ENCODE measurements at regions not wholly inside any gene's neighbourhood (a gene's known extent, or its start where the extent isn't known, plus 50 kb on each side); places are given as distances from the start of the nearest gene placed in this dataset.
"Not testable (repeated sequence)": the region's sequence is repeated elsewhere in the genome, so short reads cannot be mapped to it uniquely, and the experiment has no call there.

DNA sequence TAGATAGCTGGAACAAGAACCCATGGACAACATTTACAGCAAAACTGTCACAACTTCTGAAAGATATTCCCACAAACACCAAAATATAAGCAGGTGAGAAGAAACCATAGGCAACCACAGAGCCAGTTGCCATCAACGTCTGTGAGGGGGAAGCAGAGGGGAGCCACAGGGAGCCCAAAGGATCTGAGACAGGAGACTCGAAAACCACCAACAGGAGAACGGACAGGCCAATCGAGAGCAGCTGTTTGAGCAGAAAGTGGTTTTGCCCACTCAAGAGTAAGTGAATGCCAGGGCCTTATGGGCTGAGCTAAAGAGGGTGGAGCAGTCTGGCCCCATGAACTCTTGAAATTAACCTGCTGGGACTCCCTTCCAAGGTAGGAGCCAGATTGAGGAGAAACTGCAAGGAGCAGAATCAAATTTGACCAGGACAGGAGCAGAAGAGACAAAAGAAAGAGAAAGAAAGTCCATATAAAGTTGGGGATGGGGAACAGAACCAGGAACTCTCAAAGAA, 195.4 kb downstream of the ANKRD60 start:
- DNase-seq: no peak

DNA sequence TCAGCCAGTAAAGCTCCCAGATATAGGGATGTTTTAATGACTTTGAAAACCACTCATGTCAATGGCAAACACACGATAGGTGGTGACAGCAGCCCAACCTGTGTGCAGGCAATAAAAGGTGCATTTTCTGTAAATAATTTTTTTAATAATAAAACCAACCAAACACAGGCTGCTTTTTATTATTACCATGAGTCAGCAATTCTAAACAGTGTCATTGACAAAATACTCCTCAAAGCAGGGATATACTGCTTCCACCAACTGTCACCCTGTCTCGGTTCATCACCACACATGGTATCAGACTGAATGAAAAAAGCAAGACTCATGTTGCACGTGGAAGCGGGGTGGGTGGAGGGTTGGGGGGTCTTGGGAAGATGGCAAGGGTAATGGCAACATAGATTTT, 195.9 kb downstream of the ANKRD60 start:
- no peak for DNase-seq

DNA sequence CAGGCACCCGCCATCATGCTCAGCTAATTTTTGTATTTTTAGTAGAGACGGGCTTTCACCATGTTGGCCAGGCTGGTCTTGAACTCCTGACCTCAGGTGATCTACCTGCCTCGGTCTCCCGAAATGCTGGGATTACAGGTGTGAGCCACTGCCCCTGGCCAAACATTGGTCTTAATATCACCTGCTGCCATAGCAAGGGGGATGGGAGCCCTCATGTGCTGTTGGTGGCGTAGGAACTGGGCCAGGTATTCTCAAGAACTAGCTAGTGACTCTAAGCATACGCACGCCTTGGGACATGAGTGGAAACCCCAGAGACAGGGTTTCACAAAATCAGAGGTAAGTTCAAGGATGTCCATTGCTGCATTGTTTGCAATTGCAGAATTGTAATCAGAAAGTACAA, 197.1 kb downstream of the ANKRD60 start:
- not testable (repeated sequence) for DNase-seq

DNA sequence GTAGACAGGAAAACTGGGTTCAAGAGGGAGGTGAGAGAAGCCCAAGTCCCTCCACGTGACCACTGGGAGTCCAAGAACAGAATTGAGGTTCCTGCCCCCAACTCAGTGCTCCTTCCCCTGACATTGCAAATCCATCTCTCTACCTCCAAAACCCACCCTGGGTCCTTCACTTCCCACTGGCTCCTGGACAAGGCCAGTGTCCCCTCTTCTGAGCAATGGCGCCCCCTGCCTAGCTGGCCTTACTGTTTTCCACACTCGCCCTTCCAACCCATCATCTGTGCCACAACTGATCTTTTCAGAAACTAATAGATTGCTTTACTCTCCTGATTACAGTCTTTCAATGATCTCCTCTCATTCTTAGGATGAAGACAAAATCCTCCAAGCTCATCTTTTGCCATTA, 200.3 kb downstream of the ANKRD60 start:
- no peak for DNase-seq

DNA sequence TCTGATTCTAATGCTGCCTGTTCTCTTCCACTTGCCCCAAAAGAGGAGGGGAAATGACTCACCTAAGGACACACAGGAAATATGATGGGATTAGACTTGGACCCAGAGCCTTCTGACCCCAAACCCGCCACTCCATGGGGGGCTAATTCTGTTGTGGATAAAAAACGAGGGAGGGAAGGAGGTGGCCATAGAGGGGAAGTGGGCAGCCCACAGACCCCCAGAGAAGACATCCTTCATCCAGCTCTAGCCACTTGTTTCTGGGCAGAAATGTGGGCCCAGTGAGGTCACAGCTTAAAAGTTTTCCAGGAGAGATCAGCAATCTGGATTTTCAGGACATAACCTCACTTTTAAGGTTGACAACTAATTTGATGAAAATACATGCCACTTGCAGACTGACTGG, 202.1 kb downstream of the ANKRD60 start:
- no peak for DNase-seq

DNA sequence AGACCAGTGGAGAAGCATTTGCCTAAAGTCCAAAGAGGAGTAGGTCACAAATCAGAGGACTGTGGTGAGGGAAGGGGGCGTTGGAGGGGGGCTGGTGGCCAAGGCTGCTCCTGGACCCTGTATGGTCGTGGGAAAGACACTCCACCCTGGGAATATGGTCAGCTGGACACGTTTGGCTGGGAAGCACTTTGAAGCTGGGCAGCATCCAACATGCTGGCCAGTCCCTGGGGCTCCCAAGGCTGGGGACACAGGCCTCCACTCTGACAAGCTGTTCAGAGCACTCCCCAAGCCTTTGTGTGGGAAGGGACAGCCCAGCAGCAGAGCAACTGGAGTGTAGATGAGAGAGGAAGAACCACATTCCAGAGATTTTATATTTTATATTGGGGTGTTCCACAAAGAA, 203.2 kb downstream of the ANKRD60 start:
- DNase-seq: no peak

DNA sequence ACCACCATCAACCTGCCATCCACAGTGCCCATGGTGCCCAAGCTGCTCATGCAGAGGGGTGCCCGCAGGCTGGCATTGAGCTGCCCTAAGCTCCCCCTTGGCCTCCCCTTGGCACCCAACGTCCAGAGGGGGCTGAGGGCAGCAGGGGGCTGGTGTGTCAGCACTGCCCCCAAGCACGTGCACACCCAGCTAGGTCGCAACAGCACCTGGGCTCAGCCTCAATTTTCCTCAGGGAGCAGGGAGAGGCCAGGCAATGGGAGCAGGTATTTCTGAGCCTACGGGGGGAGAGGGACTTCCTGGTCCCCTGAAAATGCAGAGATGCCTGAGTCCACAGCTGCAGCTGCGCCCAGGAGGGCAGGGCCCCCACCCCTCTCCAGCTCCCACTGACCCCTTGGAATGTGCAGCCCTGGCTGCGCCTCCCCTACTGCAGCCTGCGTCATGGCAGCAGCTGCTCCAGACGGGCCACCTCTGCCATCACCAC, 204.2 kb downstream of the ANKRD60 start:
- no peak for DNase-seq

DNA sequence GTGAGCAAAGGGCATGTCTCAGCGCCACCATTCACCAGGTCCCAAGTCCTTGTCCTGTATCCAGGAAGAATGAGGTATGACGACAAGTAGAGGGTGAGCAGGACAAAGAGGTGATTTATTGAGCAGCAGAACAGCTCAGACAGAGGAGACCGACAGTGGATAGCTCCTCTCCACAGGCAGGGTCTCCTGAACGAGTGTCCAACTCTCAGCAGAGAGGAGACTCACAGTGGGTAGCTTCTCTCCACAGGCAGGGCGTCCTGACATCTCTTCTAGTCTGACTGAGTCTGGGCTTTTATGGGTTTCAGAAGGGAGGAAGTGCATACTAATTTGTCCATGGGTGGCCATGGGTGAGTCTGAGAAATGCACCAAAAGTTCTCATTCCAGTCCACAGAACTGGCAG, 204.7 kb downstream of the ANKRD60 start:
- no peak for DNase-seq

DNA sequence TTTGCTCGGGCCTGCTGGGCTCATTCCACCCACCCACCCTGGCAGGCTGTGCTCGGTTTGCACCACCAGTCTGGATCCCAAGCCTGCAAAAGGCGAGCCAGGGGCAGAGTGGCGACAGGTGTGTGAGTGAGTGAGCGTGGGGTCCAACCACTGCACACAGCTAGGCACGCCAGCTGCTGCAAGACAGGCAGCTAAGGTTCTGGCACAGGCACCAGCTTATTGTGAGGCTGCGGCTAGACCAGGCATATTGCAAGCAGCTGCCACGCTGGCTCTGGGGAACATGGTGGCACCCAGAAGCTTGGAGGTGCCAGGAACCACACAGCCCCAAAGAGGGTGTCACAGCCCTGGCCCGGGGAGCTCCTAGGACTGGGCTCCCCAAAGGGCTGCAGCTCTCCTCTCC, 205.1 kb downstream of the ANKRD60 start:
- DNase-seq: no peak

DNA sequence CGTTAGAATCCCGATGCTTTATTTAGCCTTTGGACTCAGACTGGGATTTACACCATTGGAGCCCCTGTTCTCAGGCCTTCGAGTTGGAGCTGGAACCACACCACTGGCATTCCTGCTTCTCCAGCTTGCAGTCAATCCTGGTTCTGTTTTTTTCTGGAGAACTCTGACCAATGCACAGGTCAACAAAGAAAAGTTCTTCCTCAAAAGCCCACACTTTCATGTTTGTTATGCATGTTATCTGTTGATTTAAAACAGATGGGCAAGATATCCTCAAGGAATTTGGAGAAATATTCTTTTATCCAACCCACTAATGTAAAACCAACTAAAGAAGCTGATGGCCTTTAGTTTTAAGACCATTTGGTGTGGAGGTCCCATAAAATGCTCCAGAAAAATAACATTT, 205.7 kb downstream of the ANKRD60 start:
- DNase-seq: no peak

DNA sequence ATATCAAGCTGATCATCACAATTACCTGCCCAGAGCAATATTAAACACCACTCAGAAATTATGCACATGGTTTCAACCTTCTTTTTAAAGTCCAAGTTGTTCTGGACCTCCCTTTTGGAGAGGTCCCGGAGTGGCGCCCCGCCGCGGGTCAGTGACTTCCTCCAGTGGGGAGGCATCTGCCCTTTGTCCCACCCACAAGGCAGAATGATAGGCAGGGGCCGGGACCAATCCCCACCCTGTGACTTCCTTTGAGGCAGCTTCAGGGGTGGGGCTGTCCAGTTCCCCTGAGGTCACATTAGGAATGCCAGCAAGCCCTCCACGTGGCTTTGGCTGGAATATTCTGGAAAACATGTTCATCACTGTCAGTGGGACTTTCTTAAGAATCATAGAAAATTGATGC, 207.0 kb downstream of the ANKRD60 start:
- no peak for DNase-seq

DNA sequence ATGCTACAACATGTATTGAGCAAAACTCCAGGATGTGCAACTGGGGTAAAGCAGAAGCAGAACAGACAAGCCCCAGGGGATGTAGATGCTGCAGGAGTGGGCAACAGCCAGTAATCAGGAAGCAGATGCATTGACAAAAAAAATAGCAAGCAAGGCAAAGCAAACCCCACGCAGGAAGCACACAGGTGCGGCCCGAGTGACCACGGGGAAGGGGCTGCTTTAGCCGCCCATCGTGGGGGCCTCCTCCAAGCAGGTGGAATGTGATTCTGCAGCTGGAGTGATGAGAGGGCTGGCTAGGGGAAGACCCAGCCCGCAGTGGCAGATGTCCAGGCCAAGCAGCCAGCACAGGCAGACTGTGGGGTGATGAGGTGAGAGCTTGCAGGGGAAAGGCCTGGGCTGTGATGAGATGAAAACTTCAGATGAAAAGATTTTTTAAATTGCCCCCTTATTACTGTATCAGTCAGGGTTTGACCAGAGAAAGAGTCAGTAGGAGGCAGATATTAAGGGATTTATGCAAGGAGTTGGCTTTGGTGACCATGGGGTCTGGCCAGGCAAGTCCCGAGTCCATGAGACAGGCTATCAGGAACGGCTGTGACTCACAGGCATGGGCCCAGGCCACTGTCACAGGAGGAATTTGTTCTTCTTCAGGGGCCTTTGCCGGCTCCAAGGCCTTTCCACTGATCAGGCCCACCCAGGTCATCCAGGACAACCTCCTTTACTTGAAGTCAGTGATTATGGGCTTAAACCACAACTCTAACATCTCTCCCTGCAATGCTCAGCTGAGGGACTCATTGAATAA, 207.6 kb downstream of the ANKRD60 start:
- no peak for DNase-seq

DNA sequence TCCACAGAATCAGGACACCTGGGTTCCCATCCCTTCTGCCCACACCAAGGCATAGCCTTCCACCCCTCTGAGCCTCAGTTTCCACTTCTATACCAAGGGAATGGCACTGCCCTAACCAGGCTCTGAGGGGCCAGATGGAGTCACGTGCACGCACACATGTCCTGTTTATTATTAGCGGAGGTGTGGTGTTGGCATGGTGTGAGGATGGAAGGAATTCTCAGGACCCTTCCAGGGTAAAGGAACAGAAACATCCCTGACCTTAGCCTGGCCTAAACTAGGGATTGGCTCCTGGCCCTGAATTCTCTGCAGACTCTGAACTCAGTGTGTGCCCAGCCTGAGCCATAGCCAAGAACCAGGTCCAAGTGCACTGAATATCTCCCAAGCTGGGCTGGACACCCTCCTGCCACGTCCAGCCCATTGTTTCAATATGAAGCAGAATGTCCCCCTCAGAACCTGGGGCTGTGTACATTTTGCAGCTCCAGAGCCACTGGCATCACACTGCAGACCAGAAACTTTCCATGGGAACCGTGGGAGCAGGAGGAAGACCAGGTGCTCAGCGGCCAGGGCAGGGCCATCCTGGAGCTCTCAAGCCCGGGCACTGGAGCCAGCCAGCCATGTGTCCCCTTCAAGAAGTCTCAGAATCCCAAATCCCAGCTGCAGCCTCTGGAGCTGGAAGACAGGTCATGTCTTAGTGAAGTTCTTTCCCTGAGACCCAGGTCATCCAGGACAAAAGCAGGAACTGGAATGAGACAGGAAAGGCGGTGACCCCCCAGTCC, 208.4 kb downstream of the ANKRD60 start:
- DNase-seq: no peak

DNA sequence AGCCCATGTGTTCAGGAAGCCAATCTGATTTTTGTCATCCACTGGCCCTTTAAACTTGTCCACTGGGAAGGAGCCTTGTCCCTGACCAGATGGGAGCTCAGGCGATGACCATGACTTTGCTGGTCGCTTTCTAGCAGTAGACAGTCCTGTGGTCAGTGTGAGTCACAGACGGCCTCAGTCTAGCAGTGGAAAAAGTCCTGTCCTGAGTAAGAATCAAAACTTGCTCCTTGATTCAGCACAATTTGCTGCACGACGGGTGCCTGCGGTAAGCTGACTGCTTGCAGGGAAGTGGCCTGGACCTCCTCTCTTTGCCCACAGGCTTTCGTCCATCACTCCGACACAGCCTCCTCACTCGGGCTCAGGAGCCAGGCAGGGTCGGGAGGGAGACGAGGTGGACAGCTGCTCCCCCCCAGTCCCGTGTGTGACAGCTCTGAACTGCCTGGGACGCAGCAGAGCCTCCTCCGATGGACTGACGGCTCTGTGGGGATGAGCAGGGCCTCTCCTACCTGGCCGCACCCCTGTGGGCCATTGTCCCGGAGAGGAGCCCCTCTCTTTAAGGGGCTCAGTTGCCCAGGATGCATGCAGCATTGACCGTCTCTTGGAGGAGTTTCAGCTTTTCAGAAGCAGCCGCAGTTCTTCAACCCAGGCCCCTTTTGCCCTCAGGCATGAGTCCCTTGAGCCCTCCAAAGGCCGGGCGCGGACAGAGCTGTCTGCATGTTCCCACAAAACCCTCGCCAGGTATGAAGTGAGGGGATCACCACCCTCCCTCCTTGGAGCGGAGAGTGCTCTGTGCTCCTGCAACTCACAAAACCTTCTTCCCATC, 209.2 kb downstream of the ANKRD60 start:
- no peak for DNase-seq

DNA sequence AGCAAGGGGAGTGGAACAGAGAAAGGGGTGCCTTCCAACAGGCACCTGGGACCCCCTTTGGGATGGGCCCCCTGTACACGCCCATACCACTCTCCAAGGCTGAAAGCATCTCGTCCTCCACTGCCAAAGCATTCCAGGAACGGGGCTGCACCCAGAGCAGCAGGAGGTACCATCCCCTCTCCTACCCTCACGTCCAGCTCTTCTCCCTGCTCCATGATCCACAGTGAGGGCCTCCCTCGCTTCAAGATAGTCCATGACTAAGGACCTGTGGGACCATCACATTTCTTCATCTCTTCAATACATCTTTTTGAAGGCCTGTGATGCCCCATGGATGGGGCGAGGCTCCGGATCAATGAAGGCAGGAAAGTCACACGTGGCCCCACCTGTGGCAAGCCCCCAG, 209.9 kb downstream of the ANKRD60 start:
- no peak for DNase-seq

DNA sequence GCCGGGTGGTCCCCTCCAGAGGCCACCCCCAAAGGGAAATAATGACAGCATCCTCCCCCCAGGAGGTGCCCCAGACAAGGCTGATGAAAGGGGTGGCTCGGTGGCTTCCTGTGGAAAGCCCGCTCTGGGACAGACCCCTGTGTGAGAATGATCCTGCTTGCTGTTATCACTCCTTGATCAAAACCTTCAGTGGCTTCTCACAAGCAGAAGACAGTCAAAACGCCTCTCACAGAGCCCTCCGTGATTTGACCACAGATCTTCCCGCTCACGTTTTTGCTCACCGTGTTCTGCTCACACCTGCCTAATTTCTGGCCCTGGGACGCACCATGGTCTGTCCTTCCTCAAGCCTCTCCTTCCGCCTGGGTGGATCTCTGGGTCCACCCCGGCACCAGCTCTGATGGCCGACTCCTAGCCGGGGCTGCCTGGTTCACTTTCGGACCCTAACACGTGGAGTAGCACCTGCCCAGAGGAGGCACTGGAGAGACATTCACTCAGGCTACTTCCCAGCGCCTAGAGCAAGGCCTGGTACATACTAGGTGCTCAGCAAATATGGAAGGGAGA, 210.4 kb downstream of the ANKRD60 start:
- DNase-seq: no peak

DNA sequence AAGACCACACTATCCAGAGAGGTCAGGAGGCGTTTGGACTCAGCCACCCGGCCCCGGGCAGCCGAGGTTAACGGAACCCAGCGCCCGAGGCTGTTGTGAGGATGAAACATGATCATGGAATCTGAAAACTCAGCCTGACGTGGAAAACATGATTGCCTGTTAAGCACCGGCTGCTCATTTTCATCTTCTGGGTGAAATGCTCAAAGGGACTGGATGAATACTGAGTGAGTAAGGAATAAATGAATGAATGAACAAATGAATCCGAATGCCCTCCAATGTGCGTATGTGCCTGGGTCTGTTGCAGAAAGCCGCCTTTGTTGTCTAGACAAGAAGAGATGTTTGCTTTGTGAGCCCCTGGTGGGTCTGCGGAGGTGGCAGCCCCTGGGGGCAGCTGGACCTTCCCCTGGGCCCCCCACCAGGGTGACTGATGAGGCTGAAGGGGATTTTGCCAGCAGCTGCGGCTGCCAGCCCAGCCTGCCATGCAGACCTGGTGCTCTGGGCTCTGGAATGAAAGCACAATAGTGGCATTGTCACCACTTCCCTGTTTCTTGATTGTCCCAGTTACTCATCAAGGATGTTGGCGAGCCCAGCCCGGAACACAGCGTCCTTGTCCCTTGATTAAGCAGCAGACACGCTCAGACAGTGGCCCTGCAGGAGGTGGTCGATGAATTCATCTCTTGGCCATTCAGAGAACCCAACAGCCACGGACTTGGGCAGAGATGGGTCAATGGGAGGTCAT, 211.1 kb downstream of the ANKRD60 start:
- DNase-seq: no peak

DNA sequence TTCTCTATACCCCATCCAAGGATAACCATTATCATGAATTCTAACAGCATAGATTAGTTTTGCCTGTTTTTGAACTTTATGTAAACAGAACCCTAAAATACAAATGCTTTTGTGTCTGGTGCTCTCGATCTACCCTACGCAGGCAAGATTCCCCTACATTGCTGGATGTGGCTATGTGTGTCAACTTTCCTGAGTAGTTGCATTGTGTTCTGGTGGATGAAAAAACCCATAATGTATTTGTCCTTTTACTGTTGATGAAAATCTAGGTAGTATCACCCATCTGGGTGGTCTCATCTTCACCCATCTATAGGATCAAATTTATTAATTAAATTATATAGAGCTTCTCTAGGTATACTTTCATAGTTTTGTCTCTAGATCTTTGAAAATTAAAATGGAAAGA, 211.7 kb downstream of the ANKRD60 start:
- DNase-seq: no peak

DNA sequence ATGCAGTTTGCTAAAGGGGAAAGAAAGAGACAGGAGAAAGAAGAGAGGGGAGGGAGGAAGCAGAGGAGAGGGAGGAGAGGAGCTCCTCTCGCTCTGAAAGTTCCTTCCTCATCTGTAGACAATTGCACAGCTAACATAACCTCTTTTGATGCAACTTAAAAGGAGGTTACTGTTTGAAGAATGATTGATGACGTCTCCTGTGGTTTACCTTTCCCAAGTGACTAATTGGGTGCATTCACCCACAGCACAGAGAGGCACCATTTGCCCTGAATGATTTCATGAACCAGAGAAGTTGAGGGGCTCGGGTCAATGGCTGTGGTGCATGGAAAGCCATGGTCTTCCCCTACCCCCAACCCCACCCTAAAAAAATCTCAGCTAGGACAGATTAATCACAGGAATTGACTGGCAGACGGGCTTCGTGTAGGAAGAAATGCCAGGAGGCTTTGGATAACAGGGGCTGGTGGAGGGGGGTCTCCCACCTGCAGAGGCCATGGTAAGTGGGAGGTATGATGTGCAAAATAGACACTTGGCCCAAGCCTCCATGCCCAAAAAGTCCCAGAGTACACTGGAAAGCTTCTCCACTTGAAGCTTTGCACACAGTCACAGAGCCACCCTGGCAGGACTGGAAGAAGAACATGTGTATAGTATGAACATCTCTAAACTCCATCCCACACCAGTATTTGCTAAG, 213.7 kb downstream of the ANKRD60 start:
- DNase-seq: no peak

DNA sequence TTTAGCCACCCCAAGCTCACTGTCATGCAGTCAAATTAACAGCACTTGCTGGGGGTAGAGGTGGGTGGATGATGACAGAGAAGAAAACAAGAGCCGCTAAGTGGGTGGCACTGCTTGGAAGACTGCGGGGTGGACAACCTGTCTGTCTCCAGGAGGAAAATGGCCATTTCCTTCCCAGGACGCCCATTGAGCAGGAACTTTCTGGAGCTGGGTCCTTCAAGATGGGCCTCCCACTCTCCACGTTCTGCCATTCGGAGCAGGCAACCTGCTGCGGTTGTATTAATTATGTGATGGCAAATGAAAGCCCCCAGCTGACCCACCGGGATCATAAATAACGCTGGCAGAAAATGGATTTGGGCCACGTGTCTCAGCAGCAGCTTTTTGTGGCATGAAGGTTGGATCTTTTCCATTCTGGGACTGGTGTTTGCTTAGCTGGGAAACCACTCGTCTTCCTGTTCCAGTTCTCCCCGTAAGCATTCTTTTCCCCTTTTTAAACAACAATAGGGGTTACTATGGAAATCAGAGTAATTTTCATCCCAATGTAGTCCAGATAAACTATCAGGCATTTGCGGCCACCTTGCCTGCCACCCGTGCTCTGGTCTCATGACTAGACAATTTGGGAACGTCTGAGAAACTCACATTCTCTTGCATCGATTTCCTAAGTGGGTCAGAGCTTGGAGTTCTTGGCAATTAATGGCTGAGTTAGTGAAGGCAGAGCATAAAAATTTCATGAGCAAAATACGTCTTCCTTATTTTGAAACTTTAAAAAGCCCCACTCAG, 215.5 kb downstream of the ANKRD60 start:
- no peak for DNase-seq
